Endothelial cell of umbilical vein (primary cell): ENCODE measurements at regions not wholly inside any gene's neighbourhood (a gene's known extent, or its start where the extent isn't known, plus 50 kb on each side); places are given as distances from the start of the nearest gene placed in this dataset.
"Not testable (repeated sequence)": the region's sequence is repeated elsewhere in the genome, so short reads cannot be mapped to it uniquely, and the experiment has no call there.

Experiments used
- BruUV-seq: library from RNA; stranded (reverse); fragments of 400-500 nt; replicated peaks from 2 replicates; lab custom pipeline; 2021; lab: Mats Ljungman, UMichigan
- CTCF ChIA-PET: fragments of 300-600, 350-600 bp; sonication (Branson Sonifier 250); formaldehyde crosslinking; loops from one replicate; lab custom pipeline; 2021; ENCODE audit warnings: antibody characterized with exemption, inconsistent platforms; lab: Charles Lee
- POLR2A ChIA-PET: fragments of 300-600, 350-600 bp; sonication (Branson Sonifier 250); formaldehyde crosslinking; loops from one replicate; lab custom pipeline; 2021; ENCODE audit warnings: antibody characterized with exemption, inconsistent platforms; lab: Charles Lee
- DNase-seq: peaks from one replicate; pipeline ENCODE4 v3.0.0-alpha.2; 2011; ENCODE audit warnings: low read depth, low spot score
- FAIRE-seq: peaks from 2 replicates; lab custom pipeline; 2011; peaks lifted over from hg19 to GRCh38; lab: Jason Lieb, UNC
- H2AFZ ChIP-seq: 2 replicates; pipeline ENCODE4 v1.6.0; 2012; ENCODE audit warnings: low read depth, low read length, control low read depth, inconsistent platforms
- H3K27ac ChIP-seq: 2 replicates; pipeline ENCODE4 v1.5.1; 2011; ENCODE audit warnings: low read depth, mild to moderate bottlenecking, control low read depth, low read length, moderate library complexity; ENCODE audit not compliant: insufficient read depth
- H3K27me3 ChIP-seq, 2 experiments: 2 replicates each; pipeline versions ENCODE4 v1.6.0 to v1.6.1; 2011; ENCODE audit warnings: low read length in 2 of 2, mixed read lengths in 1 of 2; ENCODE audit not compliant: control insufficient read depth in 2 of 2, insufficient read depth in 2 of 2
- H3K36me3 ChIP-seq, 2 experiments: 2 replicates in 1 of 2; 3 replicates in 1 of 2; pipeline ENCODE4 v1.5.1; 2011; ENCODE audit warnings: low read length in 2 of 2, mild to moderate bottlenecking in 1 of 2, moderate library complexity in 1 of 2; ENCODE audit not compliant: control insufficient read depth in 2 of 2, insufficient read depth in 2 of 2; ENCODE audit errors: extremely low read depth in 1 of 2
- H3K4me1 ChIP-seq: 3 replicates; pipeline ENCODE4 v1.5.1; 2011; ENCODE audit warnings: mild to moderate bottlenecking, low read length; ENCODE audit not compliant: control insufficient read depth, insufficient read depth; ENCODE audit errors: extremely low read depth
- H3K4me2 ChIP-seq: 2 replicates; pipeline ENCODE4 v1.6.1; 2011; ENCODE audit warnings: low read length, control low read depth, mixed read lengths; ENCODE audit not compliant: insufficient read depth
- H3K4me3 ChIP-seq, 3 experiments: fragments of 200-600 bp in 1 of 3; sonication (generic), shearing (Covaris generic) in 1 of 3; replicated peaks in 1 of 3; 2 replicates each; pipeline ENCODE4 v1.5.1; 2011 to 2016; ENCODE audit warnings: control low read depth in 3 of 3, low read length in 3 of 3, mild to moderate bottlenecking in 2 of 3, inconsistent platforms in 1 of 3, low read depth in 1 of 3, moderate library complexity in 1 of 3; ENCODE audit not compliant: insufficient read depth in 1 of 3
- H3K79me2 ChIP-seq: 2 replicates; pipeline ENCODE4 v1.6.0; 2012; ENCODE audit warnings: low read length, inconsistent platforms; ENCODE audit not compliant: control insufficient read depth, insufficient read depth
- H3K9ac ChIP-seq: replicated peaks from 2 replicates; pipeline ENCODE3; 2011; ENCODE audit warnings: low read length, control low read depth; ENCODE audit not compliant: insufficient read depth; ENCODE audit errors: extremely low read depth
- H3K9me1 ChIP-seq: replicated peaks from 3 replicates; pipeline ENCODE4 v1.6.0; 2011; ENCODE audit warnings: mild to moderate bottlenecking, low read length; ENCODE audit not compliant: control insufficient read depth, insufficient read depth; ENCODE audit errors: extremely low read depth
- H3K9me3 ChIP-seq: replicated peaks from 2 replicates; pipeline ENCODE4 v1.5.1; 2012; ENCODE audit warnings: low read length, inconsistent platforms; ENCODE audit not compliant: control insufficient read depth, insufficient read depth
- H4K20me1 ChIP-seq: replicated peaks from 2 replicates; pipeline ENCODE3; 2011; ENCODE audit warnings: mild to moderate bottlenecking, low read length; ENCODE audit not compliant: control insufficient read depth, insufficient read depth; ENCODE audit errors: extremely low read depth
- JUN ChIP-seq: IDR thresholded peaks from 2 replicates; pipeline ENCODE4 v1.6.1; 2011; ENCODE audit warnings: borderline replicate concordance, low read depth; ENCODE audit not compliant: insufficient read length, insufficient read depth
- dilution Hi-C: fragments of 300-500 bp; cut with MboI; formaldehyde crosslinking; loops from one replicate; pipeline ENCODE4 v1.15.0; 2019; ENCODE audit warnings: low sequenced_read_pairs; ENCODE audit not compliant: extremely low pct_ligation_motif_present
- intact Hi-C: fragments of 100-400 bp; cut with micrococcal nuclease; formaldehyde crosslinking; loops from one replicate; pipeline ENCODE4 v1.10.0; 2022
- TF ChIP-seq, protein P1 (sequence below): IDR thresholded peaks from 2 replicates; pipeline ENCODE4 v1.6.1; 2011; ENCODE audit not compliant: insufficient read depth, insufficient read length

DNA sequence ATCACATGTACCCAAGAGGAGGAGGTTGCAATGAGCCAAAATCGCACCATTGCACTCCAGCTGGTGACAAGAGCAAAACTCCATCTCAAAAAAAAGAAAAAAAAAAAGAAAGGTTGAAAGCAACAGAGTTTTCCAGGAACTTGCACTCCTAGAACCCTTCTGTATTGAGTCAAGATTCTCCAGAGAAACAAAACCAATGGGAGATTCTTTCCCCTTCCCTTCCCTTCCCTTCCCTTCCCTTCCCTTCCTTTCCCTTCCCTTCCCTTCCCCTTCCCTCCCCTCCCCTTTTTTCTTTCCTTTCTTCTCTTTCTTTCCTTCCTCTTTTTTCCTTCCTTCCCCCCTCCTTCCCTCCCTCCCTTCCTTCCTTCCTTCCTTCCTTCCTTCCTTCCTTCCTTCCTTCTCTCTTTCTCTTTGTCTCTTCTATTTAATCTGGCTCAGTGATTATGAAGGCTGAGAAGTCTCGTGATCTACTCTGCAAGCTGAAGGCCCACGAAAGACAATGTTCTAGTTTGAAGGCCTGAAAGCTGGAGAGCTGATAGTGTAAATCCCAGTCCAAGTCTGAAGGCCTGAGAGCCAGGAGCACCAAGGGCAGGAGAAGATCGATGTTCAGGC, 59.6 kb upstream of the CNTLN start:
- FAIRE-seq (no peak), DNase-seq (no peak)
- CTCF ChIA-PET = no interaction called here
- H3K27ac ChIP-seq = no peak overlapping the region
- H3K79me2 ChIP-seq = no peaks in the 10 kb centered on the region
- intact Hi-C loops = no loop called here
- H3K36me3 ChIP-seq = no peaks in the 10 kb centered on the region
- H3K27me3 ChIP-seq = no peaks in the 10 kb centered on the region
- H3K9ac ChIP-seq = no peak overlapping the region
- H3K4me1 ChIP-seq = no peaks in the 10 kb centered on the region
- H4K20me1 ChIP-seq = no peaks in the 10 kb centered on the region
- no peaks in the 10 kb centered on the region for H3K9me1 ChIP-seq
- POLR2A ChIA-PET = no interaction called here
- H2AFZ ChIP-seq = no peak overlapping the region
- TF ChIP-seq, protein P1, sequence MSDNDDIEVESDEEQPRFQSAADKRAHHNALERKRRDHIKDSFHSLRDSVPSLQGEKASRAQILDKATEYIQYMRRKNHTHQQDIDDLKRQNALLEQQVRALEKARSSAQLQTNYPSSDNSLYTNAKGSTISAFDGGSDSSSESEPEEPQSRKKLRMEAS = no peak
- TF ChIP-seq JUN = no peak
- H3K4me3 ChIP-seq = no peak overlapping the region
- no TSS peak for BruUV-seq
- dilution Hi-C loops = no loop called here
- H3K4me2 ChIP-seq = no peak overlapping the region
- H3K9me3 ChIP-seq = no peaks in the 10 kb centered on the region

DNA sequence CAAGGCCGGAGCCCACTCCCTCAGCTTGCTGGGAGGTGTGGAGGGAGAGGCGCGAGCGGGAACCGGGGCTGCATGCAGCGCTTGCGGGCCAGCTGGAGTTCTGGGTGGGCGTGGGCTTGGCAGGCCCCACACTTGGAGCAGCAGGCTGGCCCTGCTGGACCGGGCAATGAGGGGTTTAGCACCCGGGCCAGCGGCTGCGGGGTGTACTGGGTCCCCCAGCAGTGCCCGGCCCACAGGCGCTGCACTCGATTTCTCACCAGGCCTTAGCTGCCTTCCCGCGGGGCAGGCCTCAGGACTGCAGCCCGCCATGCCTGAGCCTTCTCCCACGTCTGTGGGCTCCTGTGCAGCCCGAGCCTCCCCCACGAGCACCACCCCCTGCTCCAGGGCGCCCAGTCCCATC, 62.3 kb upstream of the CNTLN start:
- H3K9ac ChIP-seq, H3K9me3 ChIP-seq, H3K27ac ChIP-seq, FAIRE-seq, BruUV-seq, CTCF ChIA-PET, H3K9me1 ChIP-seq, H3K27me3 ChIP-seq, H2AFZ ChIP-seq, H3K4me1 ChIP-seq, H3K79me2 ChIP-seq, H3K4me2 ChIP-seq, intact Hi-C loops, H3K4me3 ChIP-seq, H4K20me1 ChIP-seq, H3K36me3 ChIP-seq, DNase-seq, dilution Hi-C loops: not testable (repeated sequence)
- POLR2A ChIA-PET = interaction anchor here (0.6 kb wide), 1 partner anchor 371 kb away, joined by 6 read pairs; no protein-coding TSS in a partner anchor
